Fibroblast of skin of scalp (primary cell): ENCODE measurements at regions not wholly inside any gene's neighbourhood (a gene's known extent, or its start where the extent isn't known, plus 50 kb on each side); places are given as distances from the start of the nearest gene placed in this dataset.
"Not testable (repeated sequence)": the region's sequence is repeated elsewhere in the genome, so short reads cannot be mapped to it uniquely, and the experiment has no call there.

Experiments
- DNase-seq: peaks from one replicate; pipeline ENCODE4 v3.0.0-alpha.2; 2013

- no peak for DNase-seq
These were observed 417.7 kb downstream of the CHSY3 start for GRCh38 chr5:130321931-130322330.

DNA sequence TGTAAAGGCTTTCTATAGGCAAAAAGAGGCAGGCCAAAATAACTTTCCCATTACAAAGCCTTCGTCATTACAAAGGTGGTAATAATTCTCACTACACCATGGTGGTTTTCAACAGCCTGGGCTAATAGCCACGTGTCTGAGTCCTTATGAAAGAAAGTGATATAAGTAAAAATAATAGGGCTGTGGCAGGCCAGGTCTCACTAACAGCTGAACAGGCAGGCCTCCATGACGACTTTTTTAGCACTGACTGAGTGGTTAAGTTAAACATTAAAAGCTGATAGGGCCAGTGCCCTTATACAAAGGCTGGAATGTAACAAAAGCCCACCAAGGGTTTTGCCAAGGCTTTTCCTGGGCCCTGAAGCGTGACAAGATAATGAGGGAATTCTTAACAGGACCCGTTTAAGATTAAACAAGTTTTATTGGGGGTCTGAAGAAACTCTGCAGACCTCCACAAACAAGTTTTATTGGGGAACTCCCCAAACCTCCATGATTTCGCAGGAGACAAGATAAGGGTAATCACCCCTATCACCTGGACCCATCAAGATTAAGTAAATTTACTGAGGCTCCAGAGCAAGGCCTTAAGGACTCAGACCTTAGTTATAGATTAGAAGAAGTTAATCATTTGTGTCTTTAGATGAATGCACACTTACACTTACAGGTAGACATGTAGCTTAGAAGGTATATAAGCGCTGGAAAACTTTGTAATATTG, 412.9 kb downstream of the CHSY3 start:
- DNase-seq: peak; percentile 1

DNA sequence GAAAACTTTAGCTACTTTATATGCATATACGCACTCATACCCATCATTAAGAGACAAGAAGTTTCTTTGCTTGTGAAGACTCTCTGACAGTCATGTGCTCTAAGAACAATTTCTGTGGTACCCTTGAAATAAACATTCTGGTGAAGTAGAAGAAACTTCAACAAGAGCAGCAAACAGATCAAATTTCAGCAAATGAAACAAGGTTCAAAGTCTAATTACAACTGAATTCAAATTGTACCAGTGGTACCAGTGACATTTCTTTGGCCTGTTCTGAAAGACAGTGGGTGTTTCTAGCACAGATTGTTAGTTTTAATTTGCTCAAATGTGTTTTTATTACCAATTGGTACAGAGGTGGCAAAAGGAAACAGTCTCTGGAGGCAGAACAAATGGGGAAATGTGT, 391.0 kb downstream of the CHSY3 start:
- no peak for DNase-seq

DNA sequence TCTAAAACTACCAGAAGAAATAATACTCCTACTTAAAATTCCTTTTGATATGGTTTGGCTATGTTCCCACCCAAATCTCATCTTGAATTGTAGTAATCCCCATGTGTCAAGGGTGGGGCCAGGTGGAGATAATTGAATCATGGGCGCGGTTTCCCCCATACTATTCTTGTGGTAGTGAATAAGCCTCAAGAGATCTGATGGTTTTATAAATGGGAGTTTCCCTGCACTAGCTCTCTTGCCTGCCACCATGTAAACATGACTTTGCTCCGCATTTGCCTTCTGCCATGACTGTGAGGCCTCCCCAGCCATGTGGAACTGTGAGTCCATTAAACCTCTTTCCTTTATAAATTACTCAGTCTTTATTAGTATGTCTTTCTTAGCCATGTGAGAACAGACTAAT, 390.5 kb downstream of the CHSY3 start:
- not testable (repeated sequence) for DNase-seq

- no peak for DNase-seq
These were observed 386.0 kb downstream of the CHSY3 start for GRCh38 chr5:130290219-130290618.

- DNase-seq: peak; percentile 42
These were observed 385.1 kb downstream of the CHSY3 start for GRCh38 chr5:130289132-130290088.

- DNase-seq: no peak
These were observed 383.2 kb downstream of the CHSY3 start for GRCh38 chr5:130287438-130287837.

DNA sequence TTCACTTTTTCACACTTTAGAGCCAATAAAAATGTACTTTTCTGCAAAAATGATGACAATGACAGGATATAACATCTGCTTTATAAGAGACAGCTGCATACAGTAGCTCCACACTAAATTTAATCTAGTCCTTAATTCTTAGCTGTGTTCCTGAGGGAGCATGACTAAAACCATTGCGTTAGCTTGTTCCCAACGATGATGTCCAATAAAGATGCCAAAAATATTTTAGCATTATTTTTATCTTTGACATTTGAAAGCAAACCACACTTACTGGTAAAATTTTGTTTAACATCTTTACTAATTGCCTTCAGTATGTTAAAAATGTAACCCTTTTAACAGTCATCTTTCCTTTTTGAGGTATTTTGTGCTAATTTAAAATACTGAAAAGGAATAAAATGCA, 382.7 kb downstream of the CHSY3 start:
- DNase-seq: peak; percentile 85

- DNase-seq: peak; percentile 88
These were observed 377.8 kb downstream of the CHSY3 start for GRCh38 chr5:130282049-130282448.

- DNase-seq: no peak
These were observed 376.4 kb downstream of the CHSY3 start for GRCh38 chr5:130280528-130281217.

DNA sequence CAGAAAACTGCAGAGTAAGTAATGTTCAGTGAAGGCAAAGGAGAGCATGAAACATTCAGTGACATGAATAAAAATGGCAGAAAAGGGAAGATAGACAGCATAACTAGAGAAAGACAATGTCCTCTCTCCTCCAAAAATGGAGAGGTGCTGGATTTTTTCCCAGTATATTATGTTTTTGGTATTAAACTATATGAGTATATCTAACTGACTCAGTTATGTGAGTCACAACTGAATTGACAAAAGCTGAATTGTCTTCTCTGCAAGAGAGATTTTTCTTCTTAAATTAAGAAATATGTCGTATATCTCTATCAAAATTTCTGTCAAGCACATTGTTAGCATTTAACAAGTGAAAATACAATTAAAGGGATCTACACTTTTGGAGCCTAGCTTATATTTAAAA, 375.1 kb downstream of the CHSY3 start:
- peak; percentile 54 for DNase-seq

- DNase-seq: no peak
These were observed 373.9 kb downstream of the CHSY3 start for GRCh38 chr5:130278136-130278535.

DNA sequence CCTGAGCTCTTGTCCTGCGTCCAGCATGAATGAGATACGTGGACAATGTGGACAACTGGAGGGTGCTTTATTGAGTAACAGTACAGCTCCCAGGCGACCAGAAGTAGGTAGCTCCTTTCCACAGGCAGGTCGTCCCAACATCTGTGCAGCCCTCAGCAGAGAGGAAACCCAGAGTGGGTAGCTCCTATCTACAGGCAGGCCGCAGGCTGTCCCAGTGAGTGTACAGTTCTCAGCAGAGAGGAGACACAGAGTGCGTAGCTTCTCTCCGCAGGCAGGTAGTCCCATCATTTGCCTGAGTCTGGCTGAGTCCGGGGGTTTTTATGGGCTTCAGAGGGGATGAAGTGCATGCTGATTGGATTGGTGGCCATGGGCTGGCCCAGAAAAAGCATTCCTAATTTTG, 373.3 kb downstream of the CHSY3 start:
- DNase-seq: no peak

DNA sequence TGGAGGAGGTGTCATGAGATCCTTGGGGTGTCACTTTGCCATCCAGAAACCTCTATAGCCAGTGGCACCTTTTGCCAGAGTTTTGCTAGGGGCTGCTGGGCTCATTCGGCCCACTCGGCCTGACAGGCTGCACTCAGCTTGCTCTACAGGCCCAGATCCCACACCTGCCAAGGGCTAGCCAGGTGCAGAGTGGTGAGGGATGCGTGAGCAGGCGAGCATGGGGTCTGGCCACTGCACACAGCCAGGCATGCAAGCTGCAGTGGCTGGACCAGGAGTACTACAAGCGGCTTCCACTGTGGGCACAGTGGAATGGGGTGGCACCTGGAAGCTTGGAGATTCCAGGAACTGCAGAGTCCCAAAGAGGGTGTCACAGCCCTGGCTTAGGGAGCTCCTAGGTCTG, 372.7 kb downstream of the CHSY3 start:
- DNase-seq: no peak

DNA sequence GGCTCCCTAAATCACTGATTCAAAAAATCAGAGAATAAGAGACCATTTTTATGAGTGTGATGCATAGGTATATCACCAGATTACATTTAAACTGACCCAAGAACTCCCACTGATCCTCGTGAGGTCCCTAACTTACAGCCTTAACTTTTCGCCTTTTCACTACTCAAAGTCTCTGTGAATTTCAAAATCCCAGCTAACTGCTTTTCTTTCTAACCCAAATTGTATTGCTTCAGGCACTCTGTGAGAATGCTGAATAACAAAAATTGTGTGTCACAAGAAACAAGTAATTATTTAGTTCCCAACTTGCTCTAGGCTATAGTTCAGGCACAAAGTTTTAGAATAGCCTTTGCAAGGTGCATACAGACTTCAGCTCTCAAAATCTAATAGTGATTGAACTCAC, 368.6 kb downstream of the CHSY3 start:
- no peak for DNase-seq

DNA sequence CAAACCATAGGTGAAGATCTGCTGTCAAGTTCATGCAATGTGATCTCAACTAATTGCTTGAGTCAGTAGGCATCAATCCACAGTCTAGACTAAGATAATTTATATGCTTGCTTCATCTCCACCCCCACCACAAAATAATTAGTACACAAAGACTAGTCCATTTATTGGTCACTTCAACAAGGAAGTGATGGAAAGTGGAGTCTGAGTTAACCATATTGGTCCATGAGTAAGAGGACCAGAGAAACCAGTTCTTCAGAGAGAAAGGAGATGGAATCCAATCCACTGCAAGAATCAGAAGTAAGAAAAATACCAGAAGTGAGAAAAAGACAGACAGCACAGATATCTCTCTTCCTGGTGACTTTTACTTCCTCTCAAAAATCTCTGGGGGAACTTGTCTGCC, 366.5 kb downstream of the CHSY3 start:
- no peak for DNase-seq

DNA sequence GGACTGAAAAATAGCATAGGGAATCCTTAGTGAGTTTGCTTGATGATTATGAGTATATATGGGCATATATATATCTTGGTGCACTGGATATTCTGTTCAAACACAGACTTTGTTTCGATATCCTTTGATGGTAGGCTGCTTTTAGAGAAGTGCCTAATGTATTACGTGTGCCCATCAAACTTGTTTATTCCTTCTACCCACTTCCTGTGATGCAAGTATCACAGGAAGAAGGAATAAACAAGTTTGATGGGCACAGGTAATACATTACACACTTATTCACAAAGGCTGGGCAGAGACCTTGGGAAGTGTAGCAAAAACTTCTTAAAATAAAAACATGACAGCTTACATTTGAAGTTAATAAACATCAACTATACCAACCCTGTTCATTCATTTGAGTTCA, 364.2 kb downstream of the CHSY3 start:
- no peak for DNase-seq

- no peak for DNase-seq
These were observed 363.7 kb downstream of the CHSY3 start for GRCh38 chr5:130267926-130268325.

DNA sequence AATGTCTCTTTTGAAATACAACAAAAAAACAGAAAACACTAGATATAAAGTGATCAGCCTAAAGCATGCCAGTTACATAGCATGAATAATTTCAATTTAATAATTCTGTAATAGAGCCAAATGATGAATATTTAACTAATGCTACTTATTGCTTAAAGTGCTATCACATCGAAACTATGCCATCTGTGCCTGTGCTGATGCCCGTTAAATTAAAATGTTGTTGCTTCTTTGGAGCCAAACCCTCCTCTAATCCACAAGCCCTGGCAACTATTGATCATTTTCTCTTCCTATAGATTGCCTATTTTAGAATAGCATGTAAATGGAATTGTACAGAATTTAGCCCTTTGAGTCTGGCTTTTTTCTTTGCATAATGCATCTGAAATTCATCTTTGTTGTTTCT, 356.2 kb downstream of the CHSY3 start:
- no peak for DNase-seq

GRCh38 chr5:130251931-130252330, 347.7 kb downstream of the CHSY3 start:
- no peak for DNase-seq

DNA sequence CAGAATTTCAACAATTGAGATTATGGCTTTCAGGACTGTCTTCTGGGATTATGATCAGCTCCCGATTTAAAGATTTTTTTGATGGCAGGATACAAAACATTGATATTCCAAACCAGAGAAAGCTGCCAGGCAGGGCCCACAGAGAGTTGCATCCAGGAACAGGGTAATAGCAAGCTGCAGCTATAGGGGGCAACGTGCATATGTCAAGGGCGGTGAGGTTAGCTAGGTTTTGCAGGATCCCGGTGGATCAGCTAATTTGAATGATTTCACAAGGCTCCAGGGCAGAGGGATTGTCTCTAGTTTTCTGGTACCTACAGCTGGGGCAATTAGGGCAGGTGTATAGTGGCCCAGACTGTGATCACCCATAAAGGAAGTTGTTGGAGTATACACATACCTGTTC, 339.4 kb downstream of the CHSY3 start:
- DNase-seq: no peak

- no peak for DNase-seq
These were observed 333.5 kb downstream of the CHSY3 start for GRCh38 chr5:130237721-130238120.
